ENCODE measurements at regions not wholly inside any gene's neighbourhood (a gene's known extent, or its start where the extent isn't known, plus 50 kb on each side); places are given as distances from the start of the nearest gene placed in this dataset.

DNA sequence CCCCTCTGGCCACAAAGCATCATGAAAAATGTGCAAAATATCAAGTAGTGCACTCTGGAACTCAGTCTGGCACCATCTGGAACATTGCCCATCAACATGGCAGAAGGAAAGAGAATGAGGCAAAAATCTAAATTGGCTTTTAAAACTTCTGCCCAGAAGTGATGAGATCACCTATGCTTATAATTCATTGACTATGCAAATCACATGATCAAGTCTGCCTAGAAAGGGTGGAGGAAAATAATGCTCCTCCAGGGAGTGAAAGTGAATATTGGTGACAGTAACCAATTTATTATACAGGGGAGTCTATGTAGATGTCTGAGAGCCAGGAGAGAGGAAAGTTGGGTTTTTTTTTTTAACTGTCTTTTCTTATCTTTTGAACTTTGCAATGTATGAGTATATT is 73.3 kb upstream of the HIF1A start:
- no peaks in the 10 kb centered on the region for H3K36me3 ChIP-seq (ENCODE audit: control insufficient read depth in 2 of 2, insufficient read depth in 2 of 2, low read length in 1 of 2)
- H3K27me3 ChIP-seq (ENCODE audit: control insufficient read depth in 1 of 2, insufficient read depth in 2 of 2, low read length in 2 of 2): no peaks in the 10 kb centered on the region
- no peaks in the 10 kb centered on the region for H3K9me3 ChIP-seq (ENCODE audit: control insufficient read depth in 2 of 2, insufficient read depth in 1 of 2, low read depth in 1 of 2, low read length in 1 of 2)
- no peak overlapping the region for H3K4me3 ChIP-seq (ENCODE audit: low read depth in 1 of 2, low read length in 2 of 2)
- H3K27ac ChIP-seq (ENCODE audit: low read depth in 2 of 2, low read length in 1 of 2): no peak overlapping the region
- no peaks in the 10 kb centered on the region for H3K4me1 ChIP-seq (ENCODE audit: control insufficient read depth in 2 of 2, insufficient read depth in 2 of 2, low read length in 1 of 2)

DNA sequence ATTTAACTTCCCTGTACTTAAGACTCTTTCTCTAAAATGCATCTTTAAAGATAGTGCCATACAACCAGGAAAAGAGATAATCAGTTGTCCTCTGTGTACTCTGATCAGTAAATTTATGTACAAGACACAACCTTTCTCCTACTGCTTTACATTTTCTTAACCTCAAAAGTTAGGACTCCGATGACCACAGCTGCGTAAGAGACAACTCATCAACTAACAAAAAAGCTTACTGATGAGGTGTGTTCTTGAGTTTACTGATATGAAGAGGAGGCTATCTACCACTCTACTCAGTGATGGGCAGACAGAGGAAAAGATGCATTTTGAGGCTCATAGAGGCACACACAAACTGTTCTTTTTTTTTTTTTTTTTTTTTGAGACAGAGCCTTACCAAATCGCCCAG is 71.4 kb upstream of the HIF1A start:
- 95 to 96% methylated on average over 3 of the region's 3 CpGs for whole genome bisulfite sequencing, 2 donors
- H3K4me3 ChIP-seq (ENCODE audit: low read depth in 1 of 2, low read length in 2 of 2): no peak overlapping the region
- no peaks in the 10 kb centered on the region for H3K4me1 ChIP-seq (ENCODE audit: control insufficient read depth in 2 of 2, insufficient read depth in 2 of 2, low read length in 1 of 2)
- H3K27ac ChIP-seq (ENCODE audit: low read depth in 2 of 2, low read length in 1 of 2): no peak overlapping the region
- H3K36me3 ChIP-seq (ENCODE audit: control insufficient read depth in 2 of 2, insufficient read depth in 2 of 2, low read length in 1 of 2): no peaks in the 10 kb centered on the region
- H3K9me3 ChIP-seq (ENCODE audit: control insufficient read depth in 2 of 2, insufficient read depth in 1 of 2, low read depth in 1 of 2, low read length in 1 of 2): no peaks in the 10 kb centered on the region
- no peaks in the 10 kb centered on the region for H3K27me3 ChIP-seq (ENCODE audit: control insufficient read depth in 1 of 2, insufficient read depth in 2 of 2, low read length in 2 of 2)

DNA sequence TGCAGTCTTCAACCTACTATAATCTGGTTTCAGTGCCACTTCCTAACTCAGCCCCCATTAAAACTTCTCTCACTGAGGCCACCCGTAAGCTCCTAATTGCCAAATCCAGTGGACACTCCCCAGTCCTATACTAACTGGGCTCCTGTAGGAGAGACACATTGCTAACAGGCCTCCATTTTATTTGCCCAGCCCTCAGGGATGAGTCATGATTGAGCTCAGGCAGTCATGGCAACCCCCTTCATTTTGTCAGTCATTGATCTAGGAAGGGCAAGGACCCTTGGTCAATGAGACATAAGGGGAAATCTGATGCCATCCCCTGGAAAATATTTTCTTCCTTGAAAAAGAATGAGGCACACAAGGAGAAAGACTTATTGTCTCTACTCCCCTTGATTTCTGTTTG is 70.1 kb upstream of the HIF1A start:
- H3K4me3 ChIP-seq (ENCODE audit: low read depth in 1 of 2, low read length in 2 of 2): no peak overlapping the region
- 90 to 100% methylated on average over 1 of the region's 1 CpG for WGBS, 2 donors
- no peaks in the 10 kb centered on the region for H3K9me3 ChIP-seq (ENCODE audit: control insufficient read depth in 2 of 2, insufficient read depth in 1 of 2, low read depth in 1 of 2, low read length in 1 of 2)
- H3K4me1 ChIP-seq (ENCODE audit: control insufficient read depth in 2 of 2, insufficient read depth in 2 of 2, low read length in 1 of 2): no peaks in the 10 kb centered on the region
- no peaks in the 10 kb centered on the region for H3K27me3 ChIP-seq (ENCODE audit: control insufficient read depth in 1 of 2, insufficient read depth in 2 of 2, low read length in 2 of 2)
- H3K27ac ChIP-seq (ENCODE audit: low read depth in 2 of 2, low read length in 1 of 2): no peak overlapping the region
- H3K36me3 ChIP-seq (ENCODE audit: control insufficient read depth in 2 of 2, insufficient read depth in 2 of 2, low read length in 1 of 2): no peaks in the 10 kb centered on the region

DNA sequence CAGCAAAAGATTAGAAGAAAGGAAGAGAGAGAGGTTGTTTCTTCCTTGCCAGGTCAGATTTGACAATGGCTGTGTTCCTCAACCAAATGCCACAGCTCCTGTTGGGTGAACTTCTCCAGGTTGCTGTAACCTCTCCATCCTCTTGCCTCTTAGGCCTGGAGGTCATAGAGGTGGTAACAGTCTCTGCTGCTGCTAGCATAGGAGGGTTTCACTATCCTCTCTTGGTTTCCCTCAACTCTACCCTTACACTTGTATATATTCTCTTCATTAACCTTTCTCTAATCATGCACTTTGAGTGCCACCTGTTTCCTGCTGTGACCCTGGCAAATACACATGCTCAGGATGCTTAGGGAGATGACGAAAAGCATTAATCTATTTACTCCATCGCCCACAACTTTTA is 67.7 kb upstream of the HIF1A start:
- 91 to 93% methylated on average over 2 of the region's 2 CpGs for WGBS, 2 donors
- no peaks in the 10 kb centered on the region for H3K4me1 ChIP-seq (ENCODE audit: control insufficient read depth in 2 of 2, insufficient read depth in 2 of 2, low read length in 1 of 2)
- H3K27me3 ChIP-seq (ENCODE audit: control insufficient read depth in 1 of 2, insufficient read depth in 2 of 2, low read length in 2 of 2): no peaks in the 10 kb centered on the region
- H3K9me3 ChIP-seq (ENCODE audit: control insufficient read depth in 2 of 2, insufficient read depth in 1 of 2, low read depth in 1 of 2, low read length in 1 of 2): no peaks in the 10 kb centered on the region
- H3K27ac ChIP-seq (ENCODE audit: low read depth in 2 of 2, low read length in 1 of 2): no peak overlapping the region
- no peak overlapping the region for H3K4me3 ChIP-seq (ENCODE audit: low read depth in 1 of 2, low read length in 2 of 2)
- H3K36me3 ChIP-seq (ENCODE audit: control insufficient read depth in 2 of 2, insufficient read depth in 2 of 2, low read length in 1 of 2): no peaks in the 10 kb centered on the region

DNA sequence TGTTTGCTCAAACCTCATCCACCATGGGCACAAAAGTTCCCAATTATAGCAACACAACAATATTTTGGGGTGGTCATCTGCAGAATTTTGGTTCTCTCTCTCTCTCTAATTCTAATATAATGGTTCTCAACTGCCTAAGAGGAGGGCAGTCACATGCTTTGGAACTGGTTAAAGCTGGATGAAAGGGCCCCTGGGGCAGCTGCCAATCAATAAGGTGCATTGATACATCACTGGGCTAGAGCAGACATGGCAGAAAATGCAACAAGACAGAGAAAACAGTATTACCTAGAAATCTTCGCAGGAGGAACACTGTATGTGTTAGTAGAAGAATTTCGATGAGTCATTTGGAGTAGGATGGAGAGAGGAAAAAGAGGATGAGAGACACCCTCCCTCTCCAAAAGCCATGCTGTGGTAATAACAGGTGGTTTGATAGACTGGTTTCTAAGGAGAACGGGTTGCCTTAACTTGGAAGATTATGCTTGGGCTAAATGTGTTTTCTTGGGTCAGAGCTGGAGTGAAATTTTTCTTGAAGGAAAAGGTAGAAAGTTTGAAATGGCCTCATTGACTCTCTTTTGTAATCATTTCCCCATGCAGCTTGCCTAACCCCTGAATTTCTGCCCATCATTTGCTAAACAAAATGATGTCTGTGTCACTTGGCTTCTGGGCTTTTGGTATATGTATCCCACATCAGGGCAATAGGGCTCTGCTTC is 67.1 kb upstream of the HIF1A start:
- WGBS, 2 donors: 90 to 95% methylated on average over 3 of the region's 3 CpGs
- H3K9me3 ChIP-seq (ENCODE audit: control insufficient read depth in 2 of 2, insufficient read depth in 1 of 2, low read depth in 1 of 2, low read length in 1 of 2): no peaks in the 10 kb centered on the region

DNA sequence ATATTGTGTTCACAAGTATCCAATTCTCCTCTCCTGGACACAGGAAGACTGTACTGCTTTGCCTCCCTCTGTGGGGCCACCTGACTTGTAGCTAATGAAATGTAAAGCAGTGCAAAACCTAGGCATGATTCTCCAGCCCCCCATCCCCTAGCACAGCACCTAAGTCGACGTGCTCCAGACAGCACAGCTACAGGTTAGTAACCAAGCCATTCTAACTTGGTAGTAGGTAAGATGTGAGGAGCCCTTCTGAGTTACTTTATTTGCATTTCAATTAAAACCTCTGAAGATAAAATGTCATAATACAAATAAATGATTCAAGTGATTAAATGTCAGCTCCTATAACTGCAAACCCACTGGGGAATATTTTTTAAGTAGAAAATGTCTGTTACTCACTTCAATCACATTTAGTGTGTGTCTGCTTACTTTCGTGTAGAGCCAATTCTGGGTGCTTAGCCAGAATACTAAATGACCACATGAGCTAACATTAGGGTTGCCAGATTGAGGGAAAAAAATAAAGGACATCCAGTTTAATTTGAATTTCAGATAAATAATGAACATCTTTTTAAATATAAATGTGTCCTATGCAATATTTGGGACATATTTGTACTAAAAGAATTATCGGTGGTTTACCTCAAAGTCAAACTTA is 64.8 kb upstream of the HIF1A start:
- Histone ChIP-seq H3K4me1 (ENCODE audit: control insufficient read depth in 2 of 2, insufficient read depth in 2 of 2, low read length in 1 of 2) (no peaks in the 10 kb centered on the region), H3K9me3 (ENCODE audit: control insufficient read depth in 2 of 2, insufficient read depth in 1 of 2, low read depth in 1 of 2, low read length in 1 of 2) (no peaks in the 10 kb centered on the region), H3K36me3 (ENCODE audit: control insufficient read depth in 2 of 2, insufficient read depth in 2 of 2, low read length in 1 of 2) (no peaks in the 10 kb centered on the region), H3K27me3 (ENCODE audit: control insufficient read depth in 1 of 2, insufficient read depth in 2 of 2, low read length in 2 of 2) (no peaks in the 10 kb centered on the region), H3K4me3 (ENCODE audit: low read depth in 1 of 2, low read length in 2 of 2) (no peak overlapping the region), H3K27ac (ENCODE audit: low read depth in 2 of 2, low read length in 1 of 2) (no peak overlapping the region)
- 81 to 89% methylated on average over 4 of the region's 4 CpGs for WGBS, 2 donors

More for the DNA sequence above, 67.1 kb upstream of the HIF1A start:
- Histone ChIP-seq H3K27ac (ENCODE audit: low read depth in 2 of 2, low read length in 1 of 2) (no peak overlapping the region), H3K27me3 (ENCODE audit: control insufficient read depth in 1 of 2, insufficient read depth in 2 of 2, low read length in 2 of 2) (no peaks in the 10 kb centered on the region), H3K36me3 (ENCODE audit: control insufficient read depth in 2 of 2, insufficient read depth in 2 of 2, low read length in 1 of 2) (no peaks in the 10 kb centered on the region), H3K4me3 (ENCODE audit: low read depth in 1 of 2, low read length in 2 of 2) (no peak overlapping the region), H3K4me1 (ENCODE audit: control insufficient read depth in 2 of 2, insufficient read depth in 2 of 2, low read length in 1 of 2) (no peaks in the 10 kb centered on the region)

DNA sequence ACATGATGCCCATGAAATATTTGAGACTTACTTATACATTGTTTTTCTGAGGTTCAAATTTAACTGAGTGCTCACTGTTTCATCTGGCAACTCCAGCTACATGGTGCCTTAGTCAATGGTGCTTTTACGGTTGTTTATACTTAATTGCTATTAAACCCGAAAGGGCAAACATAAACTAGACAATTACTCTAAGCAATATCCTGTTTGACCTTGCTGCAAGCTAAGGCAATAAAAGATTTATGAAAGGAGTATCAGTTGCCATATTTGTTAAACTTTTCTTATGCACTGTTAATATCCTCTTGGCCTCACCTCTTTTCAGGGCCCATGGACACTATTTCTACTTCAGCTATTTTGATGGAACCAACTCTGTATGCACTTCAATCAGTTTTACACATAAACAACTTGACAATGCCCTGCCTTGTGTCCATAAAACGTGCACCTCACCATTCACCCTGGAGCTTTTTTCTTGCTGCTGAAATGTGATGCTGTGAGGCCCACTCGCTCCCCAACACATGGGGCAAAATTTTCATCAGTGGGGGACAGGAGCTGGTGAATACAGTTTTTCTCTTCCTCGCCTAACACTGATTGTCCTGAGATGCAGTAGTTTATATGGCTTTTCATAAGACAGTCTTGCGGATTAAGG is 64.1 kb upstream of the HIF1A start:
- 86 to 89% methylated on average over 6 of the region's 6 CpGs for WGBS, 2 donors
- H3K27ac ChIP-seq (ENCODE audit: low read depth in 2 of 2, low read length in 1 of 2): no peak overlapping the region

DNA sequence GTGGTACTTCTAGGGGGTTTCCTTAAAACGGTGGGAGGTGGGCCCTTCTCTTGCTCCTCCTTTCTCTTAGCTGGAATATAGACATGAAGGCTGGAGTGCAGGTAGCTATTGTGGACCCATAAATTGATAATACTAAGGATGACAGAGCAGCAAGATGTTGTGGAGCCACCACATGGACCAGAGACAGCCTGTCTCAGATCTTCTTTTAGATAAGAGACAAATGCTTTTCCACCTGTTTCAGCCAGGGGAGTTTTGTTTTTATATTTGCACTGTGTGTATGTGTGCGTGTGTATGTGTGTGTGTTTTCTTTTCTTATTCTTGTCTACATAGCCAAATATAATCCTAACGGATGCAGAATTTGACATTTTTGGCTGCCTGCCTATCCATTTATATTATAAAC is 62.9 kb upstream of the HIF1A start:
- Histone ChIP-seq H3K27me3 (ENCODE audit: control insufficient read depth in 1 of 2, insufficient read depth in 2 of 2, low read length in 2 of 2) (no peaks in the 10 kb centered on the region), H3K4me3 (ENCODE audit: low read depth in 1 of 2, low read length in 2 of 2) (no peak overlapping the region), H3K36me3 (ENCODE audit: control insufficient read depth in 2 of 2, insufficient read depth in 2 of 2, low read length in 1 of 2) (no peaks in the 10 kb centered on the region), H3K4me1 (ENCODE audit: control insufficient read depth in 2 of 2, insufficient read depth in 2 of 2, low read length in 1 of 2) (no peaks in the 10 kb centered on the region), H3K9me3 (ENCODE audit: control insufficient read depth in 2 of 2, insufficient read depth in 1 of 2, low read depth in 1 of 2, low read length in 1 of 2) (no peaks in the 10 kb centered on the region), H3K27ac (ENCODE audit: low read depth in 2 of 2, low read length in 1 of 2) (no peak overlapping the region)
- WGBS, 2 donors: 73 to 85% methylated on average over 3 of the region's 3 CpGs

More for the DNA sequence above, 64.1 kb upstream of the HIF1A start:
- Histone ChIP-seq H3K27me3 (ENCODE audit: control insufficient read depth in 1 of 2, insufficient read depth in 2 of 2, low read length in 2 of 2) (no peaks in the 10 kb centered on the region), H3K4me1 (ENCODE audit: control insufficient read depth in 2 of 2, insufficient read depth in 2 of 2, low read length in 1 of 2) (no peaks in the 10 kb centered on the region), H3K4me3 (ENCODE audit: low read depth in 1 of 2, low read length in 2 of 2) (no peak overlapping the region), H3K9me3 (ENCODE audit: control insufficient read depth in 2 of 2, insufficient read depth in 1 of 2, low read depth in 1 of 2, low read length in 1 of 2) (no peaks in the 10 kb centered on the region), H3K36me3 (ENCODE audit: control insufficient read depth in 2 of 2, insufficient read depth in 2 of 2, low read length in 1 of 2) (no peaks in the 10 kb centered on the region)

DNA sequence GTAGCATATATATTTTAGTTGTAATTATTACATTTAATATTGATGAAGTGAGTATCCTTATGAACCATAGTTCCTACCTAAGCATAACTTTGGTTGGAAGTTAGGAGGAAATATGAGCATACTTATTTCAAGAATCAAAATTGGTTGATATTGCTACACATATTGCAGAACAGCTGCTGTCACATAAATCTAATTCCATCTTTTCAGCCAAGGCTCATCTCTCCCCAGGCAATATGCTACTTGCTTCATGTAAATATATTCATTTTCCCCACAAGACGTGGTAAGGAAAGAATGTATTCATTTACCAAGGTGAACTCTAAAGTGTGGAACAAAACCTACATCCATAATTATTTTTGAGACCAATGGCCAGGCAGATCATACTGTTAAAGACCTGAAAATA is 62.5 kb upstream of the HIF1A start:
- Histone ChIP-seq H3K27me3 (ENCODE audit: control insufficient read depth in 1 of 2, insufficient read depth in 2 of 2, low read length in 2 of 2) (no peaks in the 10 kb centered on the region), H3K4me1 (ENCODE audit: control insufficient read depth in 2 of 2, insufficient read depth in 2 of 2, low read length in 1 of 2) (no peaks in the 10 kb centered on the region), H3K27ac (ENCODE audit: low read depth in 2 of 2, low read length in 1 of 2) (no peak overlapping the region), H3K4me3 (ENCODE audit: low read depth in 1 of 2, low read length in 2 of 2) (no peak overlapping the region), H3K36me3 (ENCODE audit: control insufficient read depth in 2 of 2, insufficient read depth in 2 of 2, low read length in 1 of 2) (no peaks in the 10 kb centered on the region), H3K9me3 (ENCODE audit: control insufficient read depth in 2 of 2, insufficient read depth in 1 of 2, low read depth in 1 of 2, low read length in 1 of 2) (no peaks in the 10 kb centered on the region)
- WGBS, 2 donors: 83 to 87% methylated on average over 1 of the region's 1 CpG

DNA sequence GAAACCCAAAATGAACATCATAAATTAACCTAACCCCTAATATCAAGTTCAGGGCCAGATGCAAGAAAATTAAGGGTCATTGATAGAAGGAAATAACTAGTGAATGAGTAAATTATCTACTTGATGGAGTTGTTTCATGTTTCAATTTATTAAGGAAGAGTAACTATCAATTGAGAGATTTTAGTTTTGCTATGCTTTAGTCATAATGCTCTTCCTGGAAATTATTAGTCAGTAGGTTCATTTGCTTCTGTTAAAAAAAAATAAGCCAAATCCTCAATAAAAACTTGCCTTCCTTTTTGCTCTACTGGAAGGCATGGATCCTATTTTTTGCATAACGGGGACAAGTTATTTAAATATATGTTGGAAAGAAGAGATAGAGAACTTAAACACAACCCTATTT is 59.0 kb upstream of the HIF1A start:
- no peaks in the 10 kb centered on the region for H3K9me3 ChIP-seq (ENCODE audit: control insufficient read depth in 2 of 2, insufficient read depth in 1 of 2, low read depth in 1 of 2, low read length in 1 of 2)

More for the DNA sequence above, 59.0 kb upstream of the HIF1A start:
- Histone ChIP-seq H3K27ac (ENCODE audit: low read depth in 2 of 2, low read length in 1 of 2) (no peak overlapping the region), H3K4me3 (ENCODE audit: low read depth in 1 of 2, low read length in 2 of 2) (no peak overlapping the region), H3K27me3 (ENCODE audit: control insufficient read depth in 1 of 2, insufficient read depth in 2 of 2, low read length in 2 of 2) (no peaks in the 10 kb centered on the region), H3K4me1 (ENCODE audit: control insufficient read depth in 2 of 2, insufficient read depth in 2 of 2, low read length in 1 of 2) (no peaks in the 10 kb centered on the region), H3K36me3 (ENCODE audit: control insufficient read depth in 2 of 2, insufficient read depth in 2 of 2, low read length in 1 of 2) (no peaks in the 10 kb centered on the region)
- WGBS, 2 donors: 92 to 95% methylated on average over 1 of the region's 1 CpG
